ENCODE measurements at regions not wholly inside any gene's neighbourhood (a gene's known extent, or its start where the extent isn't known, plus 50 kb on each side); places are given as distances from the start of the nearest gene placed in this dataset.

- no peak for DNase-seq (ENCODE audit: low spot score in 2 of 2)
- TF ChIP-seq POLR2A (IDR thresholded peaks at IDR 0.05) = no peak
- TF ChIP-seq, protein P1, sequence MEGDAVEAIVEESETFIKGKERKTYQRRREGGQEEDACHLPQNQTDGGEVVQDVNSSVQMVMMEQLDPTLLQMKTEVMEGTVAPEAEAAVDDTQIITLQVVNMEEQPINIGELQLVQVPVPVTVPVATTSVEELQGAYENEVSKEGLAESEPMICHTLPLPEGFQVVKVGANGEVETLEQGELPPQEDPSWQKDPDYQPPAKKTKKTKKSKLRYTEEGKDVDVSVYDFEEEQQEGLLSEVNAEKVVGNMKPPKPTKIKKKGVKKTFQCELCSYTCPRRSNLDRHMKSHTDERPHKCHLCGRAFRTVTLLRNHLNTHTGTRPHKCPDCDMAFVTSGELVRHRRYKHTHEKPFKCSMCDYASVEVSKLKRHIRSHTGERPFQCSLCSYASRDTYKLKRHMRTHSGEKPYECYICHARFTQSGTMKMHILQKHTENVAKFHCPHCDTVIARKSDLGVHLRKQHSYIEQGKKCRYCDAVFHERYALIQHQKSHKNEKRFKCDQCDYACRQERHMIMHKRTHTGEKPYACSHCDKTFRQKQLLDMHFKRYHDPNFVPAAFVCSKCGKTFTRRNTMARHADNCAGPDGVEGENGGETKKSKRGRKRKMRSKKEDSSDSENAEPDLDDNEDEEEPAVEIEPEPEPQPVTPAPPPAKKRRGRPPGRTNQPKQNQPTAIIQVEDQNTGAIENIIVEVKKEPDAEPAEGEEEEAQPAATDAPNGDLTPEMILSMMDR (IDR thresholded peaks at IDR 0.05) = no peak
- intact Hi-C loops (cut with DNase I; ENCODE audit: low total_unique reads) = no loop called here
Measured at GRCh38 chr5:125776656-125777139, 646.5 kb upstream of the GRAMD2B start.

GRCh38 chr5:125778791-125779190 is 644.4 kb upstream of the GRAMD2B start:
- TF ChIP-seq POLR2A (IDR thresholded peaks at IDR 0.05) = no peak
- TF ChIP-seq, protein P1 (IDR thresholded peaks at IDR 0.05) = no peak
- H3K4me3 ChIP-seq (ENCODE audit: low read depth, poor library complexity, severe bottlenecking) = no peak overlapping the region
- intact Hi-C loops (cut with DNase I; ENCODE audit: low total_unique reads) = no loop called here
- DNase-seq (ENCODE audit: low spot score in 2 of 2) = no peak
- WGBS, 2 donors = 92 to 93% methylated on average over 4 of the region's 4 CpGs

More at GRCh38 chr5:125776656-125777139, 646.5 kb upstream of the GRAMD2B start:
- WGBS, 2 donors = 86% methylated on average over 3 of the region's 3 CpGs
- no peak overlapping the region for H3K4me3 ChIP-seq (ENCODE audit: low read depth, poor library complexity, severe bottlenecking)

DNA sequence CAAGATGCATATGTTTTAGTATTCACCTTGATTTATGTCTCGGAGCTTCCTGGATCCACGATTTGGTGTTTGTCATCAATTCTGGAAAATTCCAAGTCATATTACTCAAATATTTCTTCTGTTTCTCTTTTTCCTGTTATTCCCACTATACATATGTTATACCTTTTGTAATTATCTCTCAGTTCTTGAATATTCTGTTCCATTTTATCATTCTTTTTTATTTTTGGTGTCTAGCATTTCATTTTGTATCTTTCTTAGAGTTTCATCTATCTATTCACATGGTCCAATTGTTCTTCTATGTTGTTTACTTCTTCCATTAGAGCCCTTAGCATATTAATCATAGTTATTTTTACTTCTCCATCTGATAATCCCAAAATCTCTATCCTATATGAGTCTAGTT is 637.8 kb upstream of the GRAMD2B start:
- TF ChIP-seq, protein P1 (IDR thresholded peaks at IDR 0.05) = no peak
- TF ChIP-seq POLR2A (IDR thresholded peaks at IDR 0.05) = no peak
- DNase-seq (ENCODE audit: low spot score in 2 of 2) = no peak
- no peak overlapping the region for H3K4me3 ChIP-seq (ENCODE audit: low read depth, poor library complexity, severe bottlenecking)
- intact Hi-C loops (cut with DNase I; ENCODE audit: low total_unique reads) = no loop called here
- WGBS, 2 donors = 80 to 81% methylated on average over 2 of the region's 2 CpGs

DNA sequence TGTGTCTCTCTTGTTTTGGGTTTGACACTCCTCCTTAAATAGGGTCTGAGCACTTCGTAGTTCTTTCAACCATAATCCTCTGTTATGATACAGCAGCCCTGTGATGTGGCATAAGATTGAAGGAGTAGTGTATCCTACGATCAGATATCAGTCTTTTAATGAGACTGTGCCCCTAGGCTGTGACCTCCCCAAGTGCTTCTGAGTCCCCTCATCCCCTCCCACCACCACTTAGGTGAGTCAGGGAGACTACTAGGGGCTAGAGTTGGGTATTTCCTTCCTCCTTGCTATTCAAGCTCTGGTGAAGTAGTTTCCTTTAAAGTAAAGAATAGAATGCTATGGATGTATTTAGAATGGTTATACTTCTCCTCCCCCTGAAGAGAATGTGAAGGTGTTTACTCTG is 637.2 kb upstream of the GRAMD2B start:
- 56 to 61% methylated on average over 2 of the region's 2 CpGs for WGBS, 2 donors
- TF ChIP-seq, protein P1 (IDR thresholded peaks at IDR 0.05) = no peak
- TF ChIP-seq POLR2A (IDR thresholded peaks at IDR 0.05) = no peak
- H3K4me3 ChIP-seq (ENCODE audit: low read depth, poor library complexity, severe bottlenecking) = no peak overlapping the region

DNA sequence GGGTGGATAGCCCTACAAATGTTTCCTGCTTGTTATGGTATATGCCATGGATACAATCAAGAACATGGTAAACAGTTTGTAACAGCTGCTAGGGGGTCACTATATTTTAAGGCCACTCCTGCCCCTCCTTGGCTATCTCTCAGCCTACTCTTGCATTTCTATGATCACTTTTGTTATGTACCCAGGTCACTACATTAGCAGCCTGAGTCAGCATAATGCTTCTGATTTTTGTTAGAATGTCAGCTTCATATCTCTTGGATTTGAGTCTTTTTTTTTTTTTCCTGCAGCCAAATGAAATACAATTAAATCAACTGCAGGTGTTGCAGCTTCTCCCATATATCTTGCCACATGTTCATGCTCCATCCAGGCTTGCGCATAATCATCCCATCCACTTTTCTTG is 629.7 kb upstream of the GRAMD2B start:
- intact Hi-C loops (cut with DNase I; ENCODE audit: low total_unique reads) = no loop called here
- H3K4me3 ChIP-seq (ENCODE audit: low read depth, poor library complexity, severe bottlenecking) = no peak overlapping the region
- no peak for TF ChIP-seq POLR2A (IDR thresholded peaks at IDR 0.05)
- TF ChIP-seq, protein P1 (IDR thresholded peaks at IDR 0.05) = no peak
- DNase-seq (ENCODE audit: low spot score in 2 of 2) = no peak
- WGBS, 2 donors = 100% methylated on average over 1 of the region's 1 CpG

More for the DNA sequence above, 637.2 kb upstream of the GRAMD2B start:
- intact Hi-C loops (cut with DNase I; ENCODE audit: low total_unique reads) = no loop called here
- no peak for DNase-seq (ENCODE audit: low spot score in 2 of 2)

DNA sequence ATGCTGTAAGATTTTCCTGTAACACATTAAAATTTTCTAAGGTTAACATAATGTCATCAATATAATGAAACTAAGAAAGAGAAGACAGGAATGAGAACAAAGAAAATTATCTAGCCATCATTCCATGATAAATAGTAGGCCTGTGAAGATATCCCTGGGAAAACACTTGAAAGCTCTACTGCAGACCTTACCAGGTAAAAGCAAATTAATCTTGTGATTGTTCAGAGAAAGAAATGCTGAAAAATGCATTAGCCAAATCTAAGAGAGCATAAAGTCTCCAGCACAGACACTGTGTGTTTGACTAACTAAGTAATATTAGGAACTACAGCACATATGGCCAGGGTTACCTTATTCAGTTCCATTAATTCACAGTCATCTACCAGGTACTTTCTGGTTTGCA is 628.3 kb upstream of the GRAMD2B start:
- H3K4me3 ChIP-seq (ENCODE audit: low read depth, poor library complexity, severe bottlenecking) = no peak overlapping the region
- no peak for DNase-seq (ENCODE audit: low spot score in 2 of 2)
- intact Hi-C loops (cut with DNase I; ENCODE audit: low total_unique reads) = no loop called here
- no peak for TF ChIP-seq POLR2A (IDR thresholded peaks at IDR 0.05)
- TF ChIP-seq, protein P1 (IDR thresholded peaks at IDR 0.05) = no peak

All from lower leg skin (tissue), 4 donors.